ENCODE measurements at regions not wholly inside any gene's neighbourhood (a gene's known extent, or its start where the extent isn't known, plus 50 kb on each side); places are given as distances from the start of the nearest gene placed in this dataset.

DNA sequence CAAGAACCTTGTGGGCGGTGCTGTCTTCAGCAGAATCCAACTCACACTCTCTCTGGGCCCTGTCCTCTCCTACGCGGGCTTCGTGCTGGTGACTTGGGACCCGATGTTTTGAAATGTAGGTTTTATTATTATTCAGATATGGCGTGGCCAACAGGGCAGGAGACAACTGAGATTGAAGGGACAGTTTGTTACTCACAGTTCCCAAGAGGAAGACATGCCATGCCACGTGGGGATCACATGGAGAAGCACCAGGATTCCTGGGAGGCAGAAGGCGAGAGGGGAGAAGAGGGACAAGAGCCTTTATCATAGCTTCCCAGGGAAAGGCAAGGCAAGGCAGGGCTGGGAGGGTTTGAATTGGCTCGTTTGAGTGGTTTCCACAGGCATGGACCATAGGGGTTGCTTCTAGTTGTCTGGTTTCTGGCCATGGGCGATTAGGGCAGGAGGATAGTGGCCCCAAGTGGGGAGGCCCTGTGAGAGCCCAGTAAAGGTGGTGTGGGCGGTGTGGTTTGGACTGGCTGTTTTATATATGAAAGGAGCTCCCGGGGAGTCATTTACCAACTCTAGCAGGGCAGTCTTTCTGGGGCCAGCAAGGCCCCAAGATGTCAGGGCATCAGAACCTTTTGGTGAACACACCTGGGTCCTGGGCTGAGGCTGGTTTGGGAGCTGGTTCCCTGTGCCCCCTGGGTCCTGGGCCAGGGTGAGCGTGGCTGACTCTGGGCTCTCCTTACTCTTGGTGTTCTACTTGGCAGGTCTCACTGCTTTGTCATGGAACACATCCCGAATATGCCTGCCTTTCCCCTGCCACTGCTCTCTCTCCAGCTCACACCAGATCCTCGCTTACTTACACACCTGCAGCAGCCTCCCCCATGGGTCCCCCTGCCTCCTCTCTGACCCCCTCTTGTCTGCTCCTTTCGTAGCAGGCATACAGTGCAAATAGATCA lies 94.0 kb upstream of the ZNF536 start:
- ChIA-PET CTCF (no interaction called here), POLR2A (no interaction called here)
- no peak for DNase-seq (ENCODE audit: unreplicated experiment)
- Mint-ChIP-seq H3K4me3 (ENCODE audit: unreplicated experiment) (no peak overlapping the region), H3K27ac (ENCODE audit: low read depth, unreplicated experiment) (no peak overlapping the region), H3K27me3 (ENCODE audit: insufficient read depth, unreplicated experiment) (no peaks in the 10 kb centered on the region), H3K36me3 (ENCODE audit: insufficient read depth, unreplicated experiment) (no peaks in the 10 kb centered on the region), H3K4me1 (ENCODE audit: insufficient read depth, unreplicated experiment) (no peaks in the 10 kb centered on the region), H3K9me3 (ENCODE audit: unreplicated experiment) (peaks cover 46% of the 10 kb centered on the region)
- TF ChIP-seq, protein P1, sequence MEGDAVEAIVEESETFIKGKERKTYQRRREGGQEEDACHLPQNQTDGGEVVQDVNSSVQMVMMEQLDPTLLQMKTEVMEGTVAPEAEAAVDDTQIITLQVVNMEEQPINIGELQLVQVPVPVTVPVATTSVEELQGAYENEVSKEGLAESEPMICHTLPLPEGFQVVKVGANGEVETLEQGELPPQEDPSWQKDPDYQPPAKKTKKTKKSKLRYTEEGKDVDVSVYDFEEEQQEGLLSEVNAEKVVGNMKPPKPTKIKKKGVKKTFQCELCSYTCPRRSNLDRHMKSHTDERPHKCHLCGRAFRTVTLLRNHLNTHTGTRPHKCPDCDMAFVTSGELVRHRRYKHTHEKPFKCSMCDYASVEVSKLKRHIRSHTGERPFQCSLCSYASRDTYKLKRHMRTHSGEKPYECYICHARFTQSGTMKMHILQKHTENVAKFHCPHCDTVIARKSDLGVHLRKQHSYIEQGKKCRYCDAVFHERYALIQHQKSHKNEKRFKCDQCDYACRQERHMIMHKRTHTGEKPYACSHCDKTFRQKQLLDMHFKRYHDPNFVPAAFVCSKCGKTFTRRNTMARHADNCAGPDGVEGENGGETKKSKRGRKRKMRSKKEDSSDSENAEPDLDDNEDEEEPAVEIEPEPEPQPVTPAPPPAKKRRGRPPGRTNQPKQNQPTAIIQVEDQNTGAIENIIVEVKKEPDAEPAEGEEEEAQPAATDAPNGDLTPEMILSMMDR (IDR thresholded peaks at IDR 0.05; ENCODE audit: unreplicated experiment): no peak
- no TSS peak for BruUV-seq (replicated peaks)
- intact Hi-C loops (cut with micrococcal nuclease): no loop called here

DNA sequence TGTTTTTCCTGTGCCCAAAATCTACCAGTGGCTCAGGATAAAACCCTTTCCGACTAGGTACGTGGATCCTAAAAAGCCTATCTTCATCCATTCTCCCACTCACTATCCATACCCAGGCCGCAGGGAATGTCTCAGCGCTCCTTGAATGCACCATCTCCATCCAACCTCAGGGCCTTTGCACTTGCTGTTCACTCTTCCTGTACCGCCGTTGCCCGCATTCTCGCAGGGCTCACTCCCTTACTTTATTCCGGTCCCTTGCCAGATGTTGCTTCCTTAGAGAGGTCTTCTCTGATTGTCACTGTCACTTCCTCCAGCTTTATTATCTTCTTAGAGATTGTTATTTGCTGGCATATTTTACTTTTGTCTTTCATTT lies 93.3 kb upstream of the ZNF536 start:
- H3K36me3 Mint-ChIP-seq (ENCODE audit: insufficient read depth, unreplicated experiment): no peaks in the 10 kb centered on the region
- no TSS peak for BruUV-seq (replicated peaks)
- TF ChIP-seq, protein P1 (IDR thresholded peaks at IDR 0.05; ENCODE audit: unreplicated experiment): no peak
- intact Hi-C loops (cut with micrococcal nuclease): no loop called here
- H3K27ac Mint-ChIP-seq (ENCODE audit: low read depth, unreplicated experiment): no peak overlapping the region
- H3K27me3 Mint-ChIP-seq (ENCODE audit: insufficient read depth, unreplicated experiment): no peaks in the 10 kb centered on the region
- ChIA-PET POLR2A (no interaction called here), CTCF (no interaction called here)
- no peak for DNase-seq (ENCODE audit: unreplicated experiment)
- peaks cover 47% of the 10 kb centered on the region for H3K9me3 Mint-ChIP-seq (ENCODE audit: unreplicated experiment)
- H3K4me3 Mint-ChIP-seq (ENCODE audit: unreplicated experiment): no peak overlapping the region
- H3K4me1 Mint-ChIP-seq (ENCODE audit: insufficient read depth, unreplicated experiment): no peaks in the 10 kb centered on the region

DNA sequence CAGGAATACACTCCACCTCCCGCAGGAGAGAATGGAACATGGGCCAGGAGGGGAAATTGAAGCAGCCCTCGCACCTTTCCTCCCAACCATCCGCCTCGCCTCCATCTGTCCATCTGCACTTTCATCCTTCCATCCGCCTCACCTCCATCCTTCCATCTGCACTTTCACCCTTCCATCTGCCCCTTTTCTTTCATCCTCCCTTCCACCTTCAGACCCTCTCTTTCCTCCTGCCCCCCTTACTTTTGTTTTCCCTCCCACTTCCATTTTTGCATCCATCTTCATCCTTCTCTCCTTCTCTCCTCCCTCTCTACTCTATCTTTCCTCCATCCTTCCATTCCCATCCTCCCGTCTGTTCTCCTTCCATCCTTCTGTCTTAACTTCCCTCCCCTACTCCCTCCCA lies 92.2 kb upstream of the ZNF536 start:
- no peak overlapping the region for H3K4me3 Mint-ChIP-seq (ENCODE audit: unreplicated experiment)
- no peaks in the 10 kb centered on the region for H3K36me3 Mint-ChIP-seq (ENCODE audit: insufficient read depth, unreplicated experiment)
- peaks cover 47% of the 10 kb centered on the region for H3K9me3 Mint-ChIP-seq (ENCODE audit: unreplicated experiment)
- DNase-seq (ENCODE audit: unreplicated experiment): no peak
- no peaks in the 10 kb centered on the region for H3K4me1 Mint-ChIP-seq (ENCODE audit: insufficient read depth, unreplicated experiment)
- BruUV-seq (replicated peaks): no TSS peak
- no peaks in the 10 kb centered on the region for H3K27me3 Mint-ChIP-seq (ENCODE audit: insufficient read depth, unreplicated experiment)
- TF ChIP-seq, protein P1 (IDR thresholded peaks at IDR 0.05; ENCODE audit: unreplicated experiment): no peak
- POLR2A ChIA-PET: no interaction called here
- intact Hi-C loops (cut with micrococcal nuclease): no loop called here
- CTCF ChIA-PET: no interaction called here
- H3K27ac Mint-ChIP-seq (ENCODE audit: low read depth, unreplicated experiment): no peak overlapping the region

DNA sequence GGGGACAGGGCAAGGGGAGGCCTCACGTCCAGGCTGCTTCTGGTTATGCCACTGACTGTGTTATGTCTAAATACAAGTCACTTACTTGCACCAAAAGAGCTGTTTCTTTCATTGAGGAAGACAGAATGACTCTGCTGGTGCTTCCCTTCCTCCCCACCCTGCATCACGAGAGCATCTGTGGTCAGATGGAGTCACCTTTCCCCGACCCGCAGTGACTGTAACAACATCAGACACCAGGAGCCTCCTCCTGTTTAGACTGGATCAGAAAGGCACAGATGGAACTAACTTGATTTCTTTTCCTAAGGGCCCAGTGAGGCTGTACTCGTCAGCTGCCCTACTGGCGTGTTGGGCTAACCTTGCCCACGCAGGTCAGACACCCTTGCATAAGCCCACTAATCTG lies 90.3 kb upstream of the ZNF536 start:
- Mint-ChIP-seq H3K36me3 (ENCODE audit: insufficient read depth, unreplicated experiment) (no peaks in the 10 kb centered on the region), H3K9me3 (ENCODE audit: unreplicated experiment) (peaks cover 56% of the 10 kb centered on the region), H3K4me1 (ENCODE audit: insufficient read depth, unreplicated experiment) (no peaks in the 10 kb centered on the region), H3K4me3 (ENCODE audit: unreplicated experiment) (no peak overlapping the region), H3K27ac (ENCODE audit: low read depth, unreplicated experiment) (no peak overlapping the region), H3K27me3 (ENCODE audit: insufficient read depth, unreplicated experiment) (no peaks in the 10 kb centered on the region)
- CTCF ChIA-PET: no interaction called here
- TF ChIP-seq, protein P1 (IDR thresholded peaks at IDR 0.05; ENCODE audit: unreplicated experiment): no peak
- no TSS peak for BruUV-seq (replicated peaks)
- DNase-seq (ENCODE audit: unreplicated experiment): no peak
- intact Hi-C loops (cut with micrococcal nuclease): no loop called here
- POLR2A ChIA-PET: no interaction called here
